ENCODE measurements at regions not wholly inside any gene's neighbourhood (a gene's known extent, or its start where the extent isn't known, plus 50 kb on each side); places are given as distances from the start of the nearest gene placed in this dataset.

- TF ChIP-seq CTCF (IDR thresholded peaks at IDR 0.05) = no peak
- no peak for TF ChIP-seq POLR2A (IDR thresholded peaks at IDR 0.05)
- TF ChIP-seq POLR2AphosphoS5 (IDR thresholded peaks at IDR 0.05; ENCODE audit: insufficient read depth in 1 of 2, low read depth in 1 of 2) = no peak
- H3K36me3 ChIP-seq = no peaks in the 10 kb centered on the region
Observed at GRCh38 chr7:118311121-118311836, 86.8 kb downstream of the ANKRD7 start.

GRCh38 chr7:118312051-118312450 is 87.5 kb downstream of the ANKRD7 start:
- Histone ChIP-seq H3K9me3 (no peaks in the 10 kb centered on the region), H3K4me1 (no peaks in the 10 kb centered on the region), H3K27me3 (no peaks in the 10 kb centered on the region), H3K36me3 (no peaks in the 10 kb centered on the region), H3K4me3 (no peak overlapping the region), H3K27ac (no peak overlapping the region)
- DNase-seq (ENCODE audit: extremely low spot score in 2 of 2) = no peak
- intact Hi-C loops (cut with DNase I) = no loop called here
- TF ChIP-seq POLR2AphosphoS5 (IDR thresholded peaks at IDR 0.05; ENCODE audit: insufficient read depth in 1 of 2, low read depth in 1 of 2) (no peak), CTCF (IDR thresholded peaks at IDR 0.05) (no peak)

More at GRCh38 chr7:118311121-118311836, 86.8 kb downstream of the ANKRD7 start:
- no peaks in the 10 kb centered on the region for H3K9me3 ChIP-seq
- H3K27me3 ChIP-seq = no peaks in the 10 kb centered on the region
- no peaks in the 10 kb centered on the region for H3K4me1 ChIP-seq
- no peak for DNase-seq (ENCODE audit: extremely low spot score in 2 of 2)
- no peak overlapping the region for H3K4me3 ChIP-seq
- intact Hi-C loops (cut with DNase I) = no loop called here
- no peak overlapping the region for H3K27ac ChIP-seq

- intact Hi-C loops (cut with DNase I) = no loop called here
- H3K9me3 ChIP-seq = no peaks in the 10 kb centered on the region
- H3K4me1 ChIP-seq = no peaks in the 10 kb centered on the region
- DNase-seq (ENCODE audit: extremely low spot score in 2 of 2) = no peak
- no peak overlapping the region for H3K27ac ChIP-seq
- TF ChIP-seq POLR2A (IDR thresholded peaks at IDR 0.05) = no peak
- no peak for TF ChIP-seq POLR2AphosphoS5 (IDR thresholded peaks at IDR 0.05; ENCODE audit: insufficient read depth in 1 of 2, low read depth in 1 of 2)
- TF ChIP-seq CTCF (IDR thresholded peaks at IDR 0.05) = no peak
- H3K27me3 ChIP-seq = no peaks in the 10 kb centered on the region
- H3K4me3 ChIP-seq = no peak overlapping the region
- no peaks in the 10 kb centered on the region for H3K36me3 ChIP-seq
Observed at GRCh38 chr7:118312966-118313365, 88.5 kb downstream of the ANKRD7 start.

GRCh38 chr7:118324790-118325449 is 100.4 kb downstream of the ANKRD7 start:
- H3K27me3 ChIP-seq = no peaks in the 10 kb centered on the region
- no peak overlapping the region for H3K27ac ChIP-seq
- H3K36me3 ChIP-seq = no peaks in the 10 kb centered on the region
- TF ChIP-seq CTCF (IDR thresholded peaks at IDR 0.05) = no peak
- no peak for TF ChIP-seq POLR2AphosphoS5 (IDR thresholded peaks at IDR 0.05; ENCODE audit: insufficient read depth in 1 of 2, low read depth in 1 of 2)
- no peak for TF ChIP-seq POLR2A (IDR thresholded peaks at IDR 0.05)
- intact Hi-C loops (cut with DNase I) = no loop called here
- no peak for DNase-seq (ENCODE audit: extremely low spot score in 2 of 2)
- H3K9me3 ChIP-seq = no peaks in the 10 kb centered on the region
- no peaks in the 10 kb centered on the region for H3K4me1 ChIP-seq
- H3K4me3 ChIP-seq = no peak overlapping the region

- DNase-seq (ENCODE audit: extremely low spot score in 2 of 2) = no peak
- H3K4me1 ChIP-seq = no peaks in the 10 kb centered on the region
- intact Hi-C loops (cut with DNase I) = no loop called here
- no peaks in the 10 kb centered on the region for H3K9me3 ChIP-seq
- H3K36me3 ChIP-seq = no peaks in the 10 kb centered on the region
- H3K27ac ChIP-seq = no peak overlapping the region
- no peak overlapping the region for H3K4me3 ChIP-seq
- no peak for TF ChIP-seq CTCF (IDR thresholded peaks at IDR 0.05)
- TF ChIP-seq POLR2AphosphoS5 (IDR thresholded peaks at IDR 0.05; ENCODE audit: insufficient read depth in 1 of 2, low read depth in 1 of 2) = no peak
- no peak for TF ChIP-seq POLR2A (IDR thresholded peaks at IDR 0.05)
- H3K27me3 ChIP-seq = no peaks in the 10 kb centered on the region
Observed at GRCh38 chr7:118325450-118325808, 100.9 kb downstream of the ANKRD7 start.

All from vagina (tissue), 2 donors.